ENCODE measurements at regions not wholly inside any gene's neighbourhood (a gene's known extent, or its start where the extent isn't known, plus 50 kb on each side); places are given as distances from the start of the nearest gene placed in this dataset.
"Not testable (repeated sequence)": the region's sequence is repeated elsewhere in the genome, so short reads cannot be mapped to it uniquely, and the experiment has no call there.

- TF ChIP-seq MYC (IDR thresholded peaks at IDR 0.05; ENCODE audit: borderline replicate concordance, low read length) (no peak), KDM5A (IDR thresholded peaks at IDR 0.05) (no peak), ZC3H11A (IDR thresholded peaks at IDR 0.05) (no peak), JUNB (IDR thresholded peaks at IDR 0.05) (no peak), E2F6 (IDR thresholded peaks at IDR 0.05; ENCODE audit: borderline replicate concordance, low read depth) (no peak)
Measured at GRCh38 chr6:95877480-95877879, 138.3 kb upstream of the FUT9 start (continued).

- POLR2A ChIA-PET = no interaction called here
- no peaks in the 10 kb centered on the region for H3K9me3 ChIP-seq
- ATAC-seq (no peak), FAIRE-seq (no peak), DNase-seq (ENCODE audit: low read depth in 1 of 2, low spot score in 1 of 2) (no peak)
- TF ChIP-seq KDM5A (IDR thresholded peaks at IDR 0.05) = no peak
- TF ChIP-seq MAFK (IDR thresholded peaks at IDR 0.05; ENCODE audit: partially characterized antibody) = no peak
- TF ChIP-seq MYC (IDR thresholded peaks at IDR 0.05; ENCODE audit: borderline replicate concordance, low read length) = no peak
- TF ChIP-seq MAX (IDR thresholded peaks at IDR 0.05) = no peak
- no peak for TF ChIP-seq FOSL2 (IDR thresholded peaks at IDR 0.05)
- TF ChIP-seq FOSL2 (CRISPR knock-in tag; IDR thresholded peaks at IDR 0.05) = no peak
- TF ChIP-seq ATOH8 (CRISPR knock-in tag; IDR thresholded peaks at IDR 0.05; ENCODE audit: low read depth) = no peak
- TF ChIP-seq ELK1 (IDR thresholded peaks at IDR 0.05; ENCODE audit: low read depth, low read length) = no peak
- no peak for TF ChIP-seq ZC3H11A (IDR thresholded peaks at IDR 0.05)
- TF ChIP-seq POLR2A (IDR thresholded peaks at IDR 0.05; ENCODE audit: low read length) = no peak
- no peak for TF ChIP-seq POLR2AphosphoS2 (conservative IDR thresholded peaks at IDR 0.05; ENCODE audit: low read length)
- no peak for TF ChIP-seq HOXA7 (CRISPR knock-in tag; IDR thresholded peaks at IDR 0.05)
- no peak for TF ChIP-seq TP53 (CRISPR knock-in tag; IDR thresholded peaks at IDR 0.05)
- no peak for TF ChIP-seq GATA3 (IDR thresholded peaks at IDR 0.05; ENCODE audit: borderline replicate concordance)
- 47% methylated on average over 1 of the region's 1 CpG for WGBS (ENCODE audit: missing lambda C conversion rate)
- H3K27ac ChIP-seq = no peak overlapping the region
- H3K4me2 ChIP-seq = no peak overlapping the region
- no peak overlapping the region for H3K4me3 ChIP-seq
- no peaks in the 10 kb centered on the region for H3K4me1 ChIP-seq
- CTCF ChIA-PET = no interaction called here
Measured at GRCh38 chr6:95879856-95880255, 135.9 kb upstream of the FUT9 start.

GRCh38 chr6:95882371-95882770 is 133.4 kb upstream of the FUT9 start:
- ChIA-PET CTCF (interaction anchor here (0.9 kb wide), 1 partner anchor 16 kb away, joined by 3 read pairs; no protein-coding TSS in a partner anchor), POLR2A (no interaction called here)
- Histone ChIP-seq H3K4me1 (no peaks in the 10 kb centered on the region), H3K27ac (no peak overlapping the region), H3K4me3 (no peak overlapping the region), H3K9me3 (no peaks in the 10 kb centered on the region), H3K4me2 (no peak overlapping the region)
- ATAC-seq (no peak), DNase-seq (ENCODE audit: low read depth in 1 of 2, low spot score in 1 of 2) (no peak), FAIRE-seq (no peak)
- TF ChIP-seq TP53 (CRISPR knock-in tag; IDR thresholded peaks at IDR 0.05) = no peak
- TF ChIP-seq HOXA7 (CRISPR knock-in tag; IDR thresholded peaks at IDR 0.05) = no peak
- no peak for TF ChIP-seq MAZ (IDR thresholded peaks at IDR 0.05; ENCODE audit: borderline replicate concordance, low read depth, low read length)
- no peak for TF ChIP-seq ZC3H11A (IDR thresholded peaks at IDR 0.05)
- no peak for TF ChIP-seq RAD21 (conservative IDR thresholded peaks at IDR 0.05 in 1 of 2, IDR thresholded peaks at IDR 0.05 in 1 of 2)
- no peak for TF ChIP-seq MYC (IDR thresholded peaks at IDR 0.05; ENCODE audit: borderline replicate concordance, low read length)
- TF ChIP-seq ZFP36 (IDR thresholded peaks at IDR 0.05; ENCODE audit: borderline replicate concordance, partially characterized antibody) = no peak
- TF ChIP-seq EHF (CRISPR knock-in tag; IDR thresholded peaks at IDR 0.05) = no peak
- TF ChIP-seq RNF2 (IDR thresholded peaks at IDR 0.05; ENCODE audit: borderline replicate concordance, low read depth) = no peak
- no peak for TF ChIP-seq FOSL2 (IDR thresholded peaks at IDR 0.05)
- TF ChIP-seq FOSL2 (CRISPR knock-in tag; IDR thresholded peaks at IDR 0.05) = no peak
- TF ChIP-seq POLR2A (IDR thresholded peaks at IDR 0.05; ENCODE audit: low read length) = no peak
- no peak for TF ChIP-seq EP300 (IDR thresholded peaks at IDR 0.05)
- TF ChIP-seq POLR2AphosphoS2 (conservative IDR thresholded peaks at IDR 0.05; ENCODE audit: low read length) = no peak
- no peak for TF ChIP-seq CBX2 (IDR thresholded peaks at IDR 0.05; ENCODE audit: borderline replicate concordance, low read depth)
- no peak for TF ChIP-seq CTCF (IDR thresholded peaks at IDR 0.05)
- 12% methylated on average over 4 of the region's 4 CpGs for WGBS (ENCODE audit: missing lambda C conversion rate)

GRCh38 chr6:95888711-95889110 is 127.1 kb upstream of the FUT9 start:
- H3K4me3 ChIP-seq = not testable (repeated sequence)

More at GRCh38 chr6:95888711-95889110, 127.1 kb upstream of the FUT9 start:
- H3K4me2 ChIP-seq; H3K4me1 ChIP-seq; FAIRE-seq; CTCF ChIA-PET; ATAC-seq; POLR2A ChIA-PET; H3K9me3 ChIP-seq; DNase-seq (ENCODE audit: low read depth in 1 of 2, low spot score in 1 of 2); H3K27ac ChIP-seq: not testable (repeated sequence)
- whole genome bisulfite sequencing (ENCODE audit: missing lambda C conversion rate) = 19% methylated on average over 2 of the region's 2 CpGs

All from A549 (cell line).